TTC549 (cell line): ENCODE measurements at regions not wholly inside any gene's neighbourhood (a gene's known extent, or its start where the extent isn't known, plus 50 kb on each side); places are given as distances from the start of the nearest gene placed in this dataset.

Experiments used
- FAIRE-seq: peaks from 2 replicates; lab custom pipeline; 2012; peaks lifted over from hg19 to GRCh38; lab: Jason Lieb, UNC

- FAIRE-seq: no peak
Observed at GRCh38 chr2:53103679-53104078, 663.9 kb upstream of the CHAC2 start.

GRCh38 chr2:53098696-53099078 lies 668.9 kb upstream of the CHAC2 start:
- FAIRE-seq: no peak

- FAIRE-seq: no peak
Observed at GRCh38 chr2:53096351-53096750, 671.3 kb upstream of the CHAC2 start.

- FAIRE-seq: no peak
Observed at GRCh38 chr2:53095664-53096063, 671.9 kb upstream of the CHAC2 start.

GRCh38 chr2:53095227-53095626 lies 672.4 kb upstream of the CHAC2 start:
- FAIRE-seq: no peak

- no peak for FAIRE-seq
Observed at GRCh38 chr2:53093355-53093754, 674.2 kb upstream of the CHAC2 start.

GRCh38 chr2:53091183-53091582 lies 676.4 kb upstream of the CHAC2 start:
- no peak for FAIRE-seq

- FAIRE-seq: no peak
Observed at GRCh38 chr2:53087874-53088461, 679.6 kb upstream of the CHAC2 start.

- FAIRE-seq: no peak
Observed at GRCh38 chr2:53087262-53087873, 680.2 kb upstream of the CHAC2 start.

- no peak for FAIRE-seq
Observed at GRCh38 chr2:53077413-53077812, 690.2 kb upstream of the CHAC2 start.

GRCh38 chr2:53075760-53076159 lies 691.8 kb upstream of the CHAC2 start:
- no peak for FAIRE-seq

- FAIRE-seq: no peak
Observed at GRCh38 chr2:53067533-53067932, 700.1 kb upstream of the CHAC2 start.

- FAIRE-seq: no peak
Observed at GRCh38 chr2:53067056-53067455, 700.5 kb upstream of the CHAC2 start.

- no peak for FAIRE-seq
Observed at GRCh38 chr2:53064154-53064553, 703.5 kb upstream of the CHAC2 start.

- no peak for FAIRE-seq
Observed at GRCh38 chr2:53058526-53058925, 709.1 kb upstream of the CHAC2 start.

- no peak for FAIRE-seq
Observed at GRCh38 chr2:53053937-53054336, 713.7 kb upstream of the CHAC2 start.

- FAIRE-seq: no peak
Observed at GRCh38 chr2:53051157-53051556, 716.4 kb upstream of the CHAC2 start.

- no peak for FAIRE-seq
Observed at GRCh38 chr2:53040536-53041229, 726.9 kb upstream of the CHAC2 start.

- no peak for FAIRE-seq
Observed at GRCh38 chr2:53036196-53036595, 731.4 kb upstream of the CHAC2 start.

- FAIRE-seq: no peak
Observed at GRCh38 chr2:53035153-53035552, 732.5 kb upstream of the CHAC2 start.

- no peak for FAIRE-seq
Observed at GRCh38 chr2:53033411-53033810, 734.2 kb upstream of the CHAC2 start.

- FAIRE-seq: no peak
Observed at GRCh38 chr2:53028746-53029423, 738.7 kb upstream of the CHAC2 start.

- no peak for FAIRE-seq
Observed at GRCh38 chr2:53028225-53028624, 739.4 kb upstream of the CHAC2 start.
